Muscle layer of duodenum (tissue), 2 donors: ENCODE measurements at regions not wholly inside any gene's neighbourhood (a gene's known extent, or its start where the extent isn't known, plus 50 kb on each side); places are given as distances from the start of the nearest gene placed in this dataset.
"Not testable (repeated sequence)": the region's sequence is repeated elsewhere in the genome, so short reads cannot be mapped to it uniquely, and the experiment has no call there.

Experiments
- H3K27ac ChIP-seq: one replicate; pipeline ENCODE4 v1.7.0; 2013; ENCODE audit warnings: mild to moderate bottlenecking, low read length
- H3K27me3 ChIP-seq: one replicate; pipeline ENCODE4 v1.7.0; 2013; ENCODE audit warnings: low read depth, mild to moderate bottlenecking, control low read depth, low read length
- H3K36me3 ChIP-seq, 2 donors: one replicate each; pipeline ENCODE4 v1.7.0; 2013; ENCODE audit warnings: low read length in 2 of 2, control low read depth in 1 of 2, mild to moderate bottlenecking in 1 of 2; ENCODE audit not compliant: insufficient read depth in 2 of 2, control insufficient read depth in 1 of 2
- H3K4me1 ChIP-seq, 2 donors: one replicate each; pipeline ENCODE4 v1.7.0; 2013; ENCODE audit warnings: low read length in 2 of 2, mild to moderate bottlenecking in 2 of 2, control low read depth in 1 of 2, moderate library complexity in 1 of 2; ENCODE audit not compliant: insufficient read depth in 2 of 2, control insufficient read depth in 1 of 2
- H3K4me3 ChIP-seq, 2 donors: one replicate each; pipeline ENCODE4 v1.7.0; 2013; ENCODE audit warnings: low read length in 2 of 2, low read depth in 1 of 2, mild to moderate bottlenecking in 1 of 2
- H3K9me3 ChIP-seq, 2 donors: one replicate each; pipeline ENCODE4 v1.7.0; 2013; ENCODE audit warnings: low read length in 2 of 2, control low read depth in 1 of 2, mild to moderate bottlenecking in 1 of 2; ENCODE audit not compliant: control insufficient read depth in 1 of 2
- donor health status: healthy.

DNA sequence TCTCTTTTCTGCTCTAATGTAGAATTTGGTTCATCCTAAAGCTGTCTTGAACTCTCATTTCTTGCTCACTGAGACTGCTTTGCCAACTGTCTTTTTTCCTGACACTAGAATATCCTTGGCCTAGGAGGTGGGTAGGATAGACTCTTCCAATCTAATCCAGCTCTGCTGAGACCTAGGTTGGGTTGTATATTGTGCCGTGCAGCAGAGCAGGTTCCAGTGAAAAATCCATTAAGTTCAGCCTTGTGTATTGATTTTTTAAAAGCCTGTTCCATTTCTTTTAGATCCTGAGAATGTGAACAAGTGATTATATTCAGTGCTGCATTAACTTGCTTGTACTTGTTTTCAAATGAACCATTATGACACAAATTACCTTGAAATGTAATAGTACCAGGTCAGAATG is 539.6 kb downstream of the LRRC70 start:
- H3K27ac ChIP-seq, result no peak overlapping the region
- H3K27me3 ChIP-seq, result no peaks in the 10 kb centered on the region
- no peak overlapping the region for H3K4me3 ChIP-seq
- H3K36me3 ChIP-seq, result no peaks in the 10 kb centered on the region
- H3K9me3 ChIP-seq, result no peaks in the 10 kb centered on the region
- no peaks in the 10 kb centered on the region for H3K4me1 ChIP-seq

DNA sequence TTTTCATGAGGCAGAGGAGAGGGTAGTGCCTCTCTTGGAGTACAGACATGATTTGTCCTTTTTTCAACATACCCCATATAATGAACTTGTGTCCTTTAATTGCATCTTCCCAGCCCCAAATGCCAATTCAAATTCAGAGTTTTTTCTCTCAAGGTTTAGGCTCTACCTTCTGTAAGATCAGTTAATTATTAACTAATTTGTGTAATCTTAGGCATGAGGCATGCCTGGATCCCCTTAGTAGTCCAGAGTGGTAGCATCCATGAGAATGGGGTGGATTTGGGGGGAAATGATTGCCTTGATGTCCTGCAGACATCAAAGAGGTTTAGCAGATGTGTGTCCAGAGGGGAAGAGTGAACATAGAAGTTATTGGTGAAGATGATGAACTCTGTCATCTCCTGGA is 533.3 kb downstream of the LRRC70 start:
- no peaks in the 10 kb centered on the region for H3K36me3 ChIP-seq
- no peak overlapping the region for H3K27ac ChIP-seq
- H3K4me3 ChIP-seq, result no peak overlapping the region
- no peaks in the 10 kb centered on the region for H3K4me1 ChIP-seq
- no peaks in the 10 kb centered on the region for H3K9me3 ChIP-seq
- H3K27me3 ChIP-seq, result no peaks in the 10 kb centered on the region

DNA sequence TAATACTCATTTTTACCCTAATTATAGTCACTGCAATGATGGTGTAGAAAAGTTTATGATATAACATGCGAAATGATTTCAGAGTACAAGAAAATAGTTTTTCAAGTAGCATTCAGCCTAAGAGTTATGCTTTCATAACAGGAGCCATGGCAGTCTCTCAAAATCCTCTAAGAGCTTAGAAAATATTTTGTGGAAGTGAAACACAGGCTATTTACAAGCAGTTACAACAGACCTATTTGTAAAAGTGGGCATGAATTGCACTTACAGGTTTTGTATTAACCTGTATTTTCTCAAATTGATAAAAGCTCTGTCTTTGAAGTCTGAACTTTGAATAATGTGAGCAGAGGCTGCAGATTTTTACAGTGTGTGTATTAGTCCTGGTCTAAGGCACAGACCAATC is 523.3 kb downstream of the LRRC70 start:
- Histone ChIP-seq H3K4me3 (no peak overlapping the region), H3K27ac (no peak overlapping the region), H3K9me3 (no peaks in the 10 kb centered on the region), H3K36me3 (no peaks in the 10 kb centered on the region), H3K27me3 (no peaks in the 10 kb centered on the region), H3K4me1 (no peaks in the 10 kb centered on the region)

DNA sequence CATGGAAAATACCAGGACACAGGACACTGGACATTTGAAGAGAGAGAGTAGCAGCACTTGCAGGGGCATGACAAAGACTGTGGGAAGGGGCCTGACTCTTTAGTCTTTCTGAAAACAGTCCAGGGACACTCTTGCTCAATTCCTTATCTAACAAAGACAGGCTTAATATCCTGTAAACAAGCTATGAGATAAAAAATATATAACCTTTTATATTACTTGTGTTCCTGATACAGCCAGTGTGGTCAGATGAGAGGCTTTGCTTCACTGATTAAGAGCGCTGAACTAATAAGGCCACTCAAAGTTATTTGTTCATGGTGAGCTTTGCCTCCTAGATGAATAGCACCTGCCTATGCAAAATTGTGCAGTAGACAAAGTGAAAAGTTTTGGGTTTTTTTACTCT is 518.7 kb downstream of the LRRC70 start:
- Histone ChIP-seq H3K27me3 (no peaks in the 10 kb centered on the region), H3K36me3 (no peaks in the 10 kb centered on the region), H3K4me3 (no peak overlapping the region), H3K27ac (no peak overlapping the region), H3K9me3 (no peaks in the 10 kb centered on the region), H3K4me1 (no peaks in the 10 kb centered on the region)

DNA sequence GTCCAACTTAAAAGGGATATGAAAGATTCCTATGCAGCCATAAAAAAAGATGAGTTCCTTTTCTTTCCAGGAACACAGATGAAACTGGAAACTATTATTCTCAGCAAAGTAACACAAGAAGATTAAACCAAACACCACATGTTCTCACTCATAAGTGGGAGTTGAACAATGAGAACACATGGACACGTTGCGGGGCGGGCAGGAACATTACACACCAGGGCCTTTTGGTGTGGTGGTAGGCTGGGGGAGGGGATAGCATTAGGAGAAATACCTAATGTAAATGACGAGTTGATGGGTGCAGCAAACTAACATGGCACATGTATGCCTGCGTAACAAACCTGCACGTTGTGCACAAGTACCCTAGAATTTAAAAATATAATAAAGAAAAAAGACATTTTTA is 516.1 kb downstream of the LRRC70 start:
- Histone ChIP-seq H3K27me3 (no peaks in the 10 kb centered on the region), H3K4me3 (no peak overlapping the region)

DNA sequence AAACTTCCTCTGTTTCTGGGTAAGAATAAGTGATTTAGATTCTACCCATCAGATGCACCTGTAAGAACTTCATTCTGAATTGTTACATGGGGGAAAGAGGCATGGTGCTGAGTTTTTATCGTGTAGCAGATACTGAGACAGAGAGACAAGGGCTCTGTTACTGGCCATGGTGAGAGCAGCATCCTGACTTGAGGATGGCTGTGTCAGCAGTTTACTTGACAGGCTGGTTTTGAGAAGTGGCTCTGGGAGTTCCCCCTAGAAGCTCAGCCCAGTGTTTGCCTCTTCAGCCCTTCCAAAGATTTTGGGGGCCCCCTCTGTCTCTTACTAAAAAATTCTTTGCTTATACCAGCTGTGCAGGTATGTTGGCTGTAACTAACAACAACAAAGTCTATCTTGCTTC is 510.5 kb downstream of the LRRC70 start:
- Histone ChIP-seq H3K4me3 (no peak overlapping the region), H3K27ac (no peak overlapping the region), H3K36me3 (no peaks in the 10 kb centered on the region), H3K27me3 (no peaks in the 10 kb centered on the region), H3K9me3 (no peaks in the 10 kb centered on the region), H3K4me1 (no peaks in the 10 kb centered on the region)

More for the DNA sequence above, 516.1 kb downstream of the LRRC70 start:
- no peaks in the 10 kb centered on the region for H3K36me3 ChIP-seq
- H3K27ac ChIP-seq, result no peak overlapping the region
- H3K9me3 ChIP-seq, result no peaks in the 10 kb centered on the region
- H3K4me1 ChIP-seq, result no peaks in the 10 kb centered on the region

DNA sequence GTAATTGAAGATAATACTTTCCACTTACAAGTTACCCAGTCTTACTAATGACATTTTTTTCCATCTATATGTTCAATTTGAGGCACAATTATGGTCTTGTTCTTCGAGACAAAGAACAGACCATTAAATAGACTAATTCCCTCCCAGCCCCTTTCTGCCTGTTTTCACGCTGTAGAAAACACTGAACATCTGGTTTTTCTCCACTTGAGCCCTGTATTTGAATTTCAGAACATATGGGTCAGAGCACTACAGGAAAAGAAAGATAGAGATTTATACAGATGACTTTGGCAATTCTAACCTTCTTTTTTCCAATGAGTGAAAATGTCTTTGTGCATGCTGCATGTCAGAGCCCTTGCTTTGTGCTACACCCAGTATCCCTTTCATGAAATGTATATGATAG is 506.9 kb downstream of the LRRC70 start:
- H3K27ac ChIP-seq, result no peak overlapping the region
- H3K27me3 ChIP-seq, result no peaks in the 10 kb centered on the region
- no peaks in the 10 kb centered on the region for H3K4me1 ChIP-seq
- H3K4me3 ChIP-seq, result no peak overlapping the region
- no peaks in the 10 kb centered on the region for H3K9me3 ChIP-seq
- H3K36me3 ChIP-seq, result no peaks in the 10 kb centered on the region

DNA sequence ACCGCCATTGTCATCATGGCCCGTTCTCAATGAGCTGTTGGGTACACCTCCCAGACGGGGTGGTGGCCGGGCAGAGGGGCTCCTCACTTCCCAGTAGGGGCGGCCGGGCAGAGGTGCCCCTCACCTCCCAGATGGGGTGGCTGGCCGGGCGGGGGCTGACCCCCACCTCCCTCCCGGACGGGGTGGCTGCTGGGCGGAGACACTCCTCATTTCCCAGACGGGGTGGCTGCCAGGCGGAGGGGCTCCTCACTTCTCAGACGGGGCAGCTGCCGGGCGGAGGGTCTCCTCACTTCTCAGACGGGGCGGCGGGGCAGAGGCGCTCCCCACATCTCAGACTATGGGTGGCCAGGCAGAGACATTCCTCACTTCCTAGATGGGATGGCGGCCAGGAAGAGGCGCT is 505.1 kb downstream of the LRRC70 start:
- not testable (repeated sequence) for H3K27ac ChIP-seq, H3K27me3 ChIP-seq, H3K9me3 ChIP-seq, H3K36me3 ChIP-seq, H3K4me3 ChIP-seq, H3K4me1 ChIP-seq

DNA sequence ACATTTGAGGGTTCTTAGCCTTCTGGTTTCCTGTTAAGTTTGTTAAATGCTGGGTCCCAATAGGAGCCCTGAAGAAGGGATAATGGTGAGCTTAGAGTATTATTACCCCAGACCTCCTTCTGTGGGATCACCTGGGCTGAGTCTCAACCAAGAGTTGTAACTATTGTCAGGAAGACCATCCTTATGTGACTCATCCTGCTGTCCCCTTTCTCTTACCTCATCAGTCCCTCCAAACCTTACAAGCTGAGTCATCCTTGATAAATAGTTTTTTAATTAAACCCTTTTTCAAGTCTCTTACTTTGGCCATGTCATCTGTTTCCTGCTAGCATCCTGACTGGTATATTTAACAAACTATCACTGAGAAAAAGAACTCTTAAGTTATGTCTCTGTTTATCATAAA is 502.8 kb downstream of the LRRC70 start:
- no peaks in the 10 kb centered on the region for H3K4me1 ChIP-seq
- no peaks in the 10 kb centered on the region for H3K36me3 ChIP-seq
- no peaks in the 10 kb centered on the region for H3K27me3 ChIP-seq
- no peak overlapping the region for H3K4me3 ChIP-seq
- H3K27ac ChIP-seq, result no peak overlapping the region
- no peaks in the 10 kb centered on the region for H3K9me3 ChIP-seq

DNA sequence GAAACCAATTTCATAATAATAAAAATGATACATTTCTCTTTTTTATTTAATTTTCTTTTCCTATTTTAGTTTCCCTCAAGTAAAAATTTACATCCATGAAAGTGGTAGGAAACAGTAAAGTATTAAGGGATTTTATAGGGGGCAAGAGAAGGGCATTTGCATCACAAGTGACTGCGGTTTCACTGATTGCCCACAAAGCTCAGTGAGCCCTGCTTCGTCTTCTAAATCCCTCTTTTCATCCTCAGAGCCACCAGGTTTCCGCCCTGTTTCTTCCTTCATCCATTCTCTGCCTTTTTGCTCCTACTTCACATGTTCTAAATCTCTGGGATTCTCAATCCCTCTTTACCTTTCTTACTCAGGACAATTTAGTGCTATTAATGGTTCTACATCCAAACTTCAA is 491.4 kb downstream of the LRRC70 start:
- Histone ChIP-seq H3K9me3 (no peaks in the 10 kb centered on the region), H3K4me1 (no peaks in the 10 kb centered on the region), H3K36me3 (no peaks in the 10 kb centered on the region)

DNA sequence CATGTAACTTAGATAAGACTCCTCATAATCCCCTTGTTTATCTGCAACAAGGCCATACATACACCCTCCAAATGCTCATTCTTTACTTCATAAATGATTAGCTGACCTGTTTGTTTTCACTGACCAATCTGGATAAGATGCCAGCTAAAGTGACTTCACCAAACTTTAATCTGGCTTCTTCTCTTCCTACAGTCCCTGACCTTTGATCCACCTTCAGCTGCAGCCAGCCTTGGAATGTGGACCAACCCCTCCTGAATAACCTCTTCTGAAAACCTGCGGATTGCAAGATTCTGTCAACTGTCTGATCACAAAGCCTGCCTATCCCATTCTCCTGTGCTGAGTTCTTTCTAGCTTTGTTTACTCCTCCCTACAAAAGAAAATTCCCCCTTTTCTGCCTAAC is 476.8 kb downstream of the LRRC70 start:
- no peak overlapping the region for H3K27ac ChIP-seq
- H3K4me1 ChIP-seq, result no peaks in the 10 kb centered on the region
- H3K27me3 ChIP-seq, result no peaks in the 10 kb centered on the region
- H3K36me3 ChIP-seq, result no peaks in the 10 kb centered on the region
- H3K4me3 ChIP-seq, result no peak overlapping the region
- no peaks in the 10 kb centered on the region for H3K9me3 ChIP-seq

More for the DNA sequence above, 491.4 kb downstream of the LRRC70 start:
- Histone ChIP-seq H3K27ac (no peak overlapping the region), H3K27me3 (no peaks in the 10 kb centered on the region), H3K4me3 (no peak overlapping the region)

DNA sequence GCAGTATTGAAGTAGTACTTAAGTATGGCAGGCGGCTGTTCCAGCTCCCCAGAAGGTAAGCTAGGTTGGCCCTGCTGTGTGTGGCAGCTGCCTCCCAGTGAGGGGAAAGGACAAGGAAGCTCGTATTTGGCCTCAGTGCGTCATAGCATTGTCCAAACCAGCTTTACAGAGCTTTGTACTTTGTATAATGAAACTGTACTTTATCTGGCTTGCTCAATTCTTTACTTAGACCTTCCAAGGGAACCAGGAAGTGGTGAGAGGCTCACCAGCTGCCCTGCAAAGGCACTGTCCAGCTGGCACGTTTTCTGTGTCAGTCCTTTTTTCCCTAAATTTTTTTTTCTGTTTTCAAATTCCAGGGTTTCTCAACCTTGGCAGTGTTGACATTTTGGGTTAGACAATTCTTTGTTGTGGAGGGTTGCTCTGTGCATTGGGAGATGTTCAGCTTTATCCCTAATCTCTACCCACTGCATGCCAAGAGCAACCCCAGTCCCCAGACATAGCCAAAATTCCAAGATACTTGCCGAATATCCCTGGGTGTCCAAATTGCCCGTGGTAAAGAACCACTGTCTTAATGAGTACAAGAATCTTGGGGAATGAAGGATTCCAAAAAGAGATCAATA is 474.5 kb downstream of the LRRC70 start:
- Histone ChIP-seq H3K27ac (no peak overlapping the region), H3K4me1 (no peaks in the 10 kb centered on the region), H3K9me3 (no peaks in the 10 kb centered on the region), H3K36me3 (no peaks in the 10 kb centered on the region), H3K4me3 (no peak overlapping the region), H3K27me3 (no peaks in the 10 kb centered on the region)
